SH-SY5Y (cell line): ENCODE measurements at regions not wholly inside any gene's neighbourhood (a gene's known extent, or its start where the extent isn't known, plus 50 kb on each side); places are given as distances from the start of the nearest gene placed in this dataset.

ENCODE experiments used
- GATA2 ChIP-seq: IDR thresholded peaks from 2 replicates; pipeline ENCODE4 v1.6.1; 2011; ENCODE audit warnings: mild to moderate bottlenecking, low read depth, low read length
- GATA3 ChIP-seq: IDR thresholded peaks from 2 replicates; pipeline ENCODE4 v1.6.1; 2011; ENCODE audit warnings: low read depth, mild to moderate bottlenecking, low read length, moderate library complexity

DNA sequence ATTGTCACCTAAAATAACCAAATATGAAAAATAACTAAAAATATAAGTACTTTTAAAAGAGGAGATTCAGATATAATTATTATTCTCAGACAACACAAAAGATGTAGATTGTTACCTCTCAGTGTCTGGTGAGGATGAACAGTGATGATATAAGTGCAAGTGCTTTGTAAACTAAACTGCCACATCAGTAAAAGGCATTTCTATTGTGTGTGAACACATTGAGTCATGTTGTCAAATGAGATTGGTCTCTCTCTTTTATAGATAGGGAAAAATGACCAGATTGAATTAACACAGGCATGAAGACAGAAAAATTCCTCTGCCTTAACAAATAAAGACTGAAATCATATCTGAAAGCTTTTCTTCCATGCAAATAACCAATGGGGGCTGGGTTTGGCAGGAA, 182.4 kb upstream of the TMEFF2 start:
- TF ChIP-seq GATA3 (no peak), GATA2 (no peak)

DNA sequence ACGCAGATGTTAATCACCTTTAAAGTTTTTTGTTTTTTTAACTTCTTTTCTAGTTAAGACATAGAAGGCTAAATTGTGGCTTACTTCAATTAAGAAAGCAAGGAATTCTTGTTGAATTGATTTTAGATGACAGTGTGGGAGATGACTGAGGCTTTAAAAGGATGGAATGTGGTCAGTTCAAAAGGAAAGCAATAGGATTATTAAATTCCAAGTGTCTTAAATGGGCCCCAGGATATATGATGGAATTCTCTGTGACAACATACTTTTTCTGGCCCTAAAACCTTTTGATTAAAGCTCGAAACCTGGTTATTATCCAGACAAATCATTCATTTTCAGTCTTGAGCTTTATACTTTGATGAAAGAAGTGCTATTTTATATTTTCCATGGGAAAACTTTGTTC, 179.0 kb upstream of the TMEFF2 start:
- TF ChIP-seq GATA2 = no peak
- TF ChIP-seq GATA3 = no peak

DNA sequence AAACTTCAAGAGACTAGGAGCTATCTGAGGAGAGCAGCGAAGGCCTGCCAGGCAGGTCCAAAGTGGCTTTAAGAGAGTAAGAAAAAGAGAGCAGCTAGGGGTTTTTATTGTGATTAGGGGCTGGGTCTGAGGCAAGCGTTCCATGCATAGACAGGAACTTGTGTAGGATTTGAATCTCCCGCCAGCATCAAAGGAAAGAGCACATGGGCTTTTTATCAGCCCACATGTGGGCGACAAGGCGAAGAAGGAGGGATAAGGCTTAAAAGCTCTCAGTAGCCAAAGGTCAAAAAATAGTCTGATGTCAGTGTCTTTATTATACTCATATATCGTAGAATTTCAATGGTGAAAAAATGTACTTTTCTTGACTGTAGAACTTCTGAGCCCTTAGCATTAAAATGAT, 178.5 kb upstream of the TMEFF2 start:
- no peak for TF ChIP-seq GATA2
- no peak for TF ChIP-seq GATA3

DNA sequence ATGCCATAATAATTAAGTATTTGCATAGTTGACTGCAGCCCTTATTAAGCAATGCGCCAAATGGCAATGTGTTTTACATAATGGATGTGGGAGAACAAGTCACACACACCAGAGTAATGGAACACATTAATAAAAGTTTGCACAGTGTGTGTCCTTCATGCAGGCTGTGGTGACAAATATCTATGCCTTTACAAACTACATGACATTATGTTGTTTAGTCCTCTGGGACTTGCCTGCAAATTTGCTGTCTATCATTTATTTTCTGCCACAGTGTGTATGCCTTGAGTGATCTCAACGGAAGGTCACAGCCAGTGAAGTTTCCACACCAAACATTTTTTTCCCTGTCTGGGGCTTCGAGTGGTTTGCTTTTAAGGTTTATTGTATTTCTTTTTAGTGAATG, 175.2 kb upstream of the TMEFF2 start:
- TF ChIP-seq GATA2 = no peak
- no peak for TF ChIP-seq GATA3

DNA sequence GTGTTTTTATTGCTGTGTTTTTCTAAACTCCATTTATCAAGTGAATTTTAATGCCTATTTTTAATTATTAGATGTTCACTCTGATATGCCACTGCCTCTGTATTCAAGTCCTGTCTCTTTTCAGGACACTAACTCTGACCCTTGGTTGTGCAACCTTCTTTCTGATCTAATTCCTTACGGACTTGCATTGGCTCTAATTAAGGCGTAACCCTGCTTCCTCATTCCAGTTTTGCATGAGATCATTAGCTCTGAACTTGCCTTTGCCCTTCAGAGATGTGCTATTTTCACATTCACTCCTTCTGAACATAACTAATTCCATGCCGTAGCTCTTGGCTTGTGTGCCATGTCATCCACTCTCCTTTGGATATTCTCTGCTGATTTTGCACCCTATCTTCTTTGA, 162.5 kb upstream of the TMEFF2 start:
- no peak for TF ChIP-seq GATA3
- TF ChIP-seq GATA2 = no peak

DNA sequence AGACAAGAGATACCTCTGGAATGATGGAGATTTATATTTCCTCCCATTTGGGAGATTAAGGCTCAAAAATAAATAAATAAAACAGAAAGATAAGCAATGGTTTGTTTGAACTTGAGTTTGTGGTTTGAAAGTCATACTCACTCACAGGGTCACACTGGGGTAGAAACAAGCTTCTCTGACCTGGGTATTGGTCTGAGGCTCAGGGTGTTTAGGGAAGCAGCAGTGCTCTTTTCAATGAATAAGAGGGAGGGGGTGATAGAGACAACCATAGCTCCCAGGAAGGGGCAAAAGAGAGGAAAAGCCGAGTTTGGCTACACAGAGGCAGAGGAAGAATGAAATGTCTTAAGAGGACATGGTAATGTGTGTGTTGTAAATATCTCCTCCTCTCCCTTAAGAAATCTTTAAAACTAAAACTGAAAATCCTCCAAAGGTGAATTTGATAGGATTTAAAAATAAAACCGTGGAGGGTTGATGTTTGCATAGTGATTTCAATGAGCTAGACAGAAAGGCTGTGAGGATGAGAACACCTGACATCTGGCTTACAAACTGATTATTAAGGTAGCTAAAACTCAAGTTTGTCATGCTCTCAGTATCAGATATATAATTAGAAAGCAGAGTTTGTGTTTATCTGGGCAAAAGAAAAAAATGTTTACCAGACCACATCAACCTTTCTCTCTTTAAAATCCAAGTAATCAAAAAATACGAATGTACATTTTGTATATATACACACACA, 159.9 kb upstream of the TMEFF2 start:
- TF ChIP-seq GATA2 (no peak), GATA3 (no peak)

DNA sequence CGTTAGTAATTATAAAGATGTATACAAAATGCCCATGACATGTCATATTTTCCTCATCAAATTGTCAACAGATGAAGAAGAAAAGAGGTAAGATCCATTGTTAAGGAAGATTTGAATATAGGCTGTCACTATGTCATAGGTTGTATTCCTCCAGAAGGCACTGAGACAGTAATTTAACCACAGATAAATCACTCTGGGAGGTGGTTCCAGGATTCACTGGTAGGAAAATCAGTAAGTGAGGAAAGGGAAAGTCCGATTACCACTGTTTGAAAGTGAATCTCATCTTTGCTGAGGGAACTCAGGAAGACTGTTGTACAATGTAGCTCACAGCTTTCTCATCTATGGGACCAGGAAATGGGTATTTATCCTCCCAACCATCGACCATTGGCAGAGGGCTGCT, 152.8 kb upstream of the TMEFF2 start:
- no peak for TF ChIP-seq GATA2
- TF ChIP-seq GATA3 = no peak

DNA sequence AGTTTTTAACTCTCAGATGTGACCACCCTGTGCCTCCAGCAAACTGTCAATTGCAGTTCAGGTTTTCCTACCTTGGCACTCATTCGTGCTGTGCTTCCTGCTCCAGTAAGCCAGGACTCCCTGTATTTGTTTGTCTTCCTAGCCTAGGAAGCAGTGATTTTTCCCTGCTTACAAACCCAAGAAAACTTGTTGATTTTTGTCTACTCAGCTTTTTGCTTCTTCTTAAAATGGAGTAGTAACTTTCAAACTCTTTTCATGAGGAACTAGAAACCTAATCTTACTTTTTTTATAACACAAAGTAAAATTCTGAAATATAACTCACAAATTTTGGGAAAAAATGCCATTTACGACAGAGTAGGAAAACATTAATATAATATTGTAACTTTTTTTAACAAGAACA, 150.6 kb upstream of the TMEFF2 start:
- TF ChIP-seq GATA2 (no peak), GATA3 (no peak)

DNA sequence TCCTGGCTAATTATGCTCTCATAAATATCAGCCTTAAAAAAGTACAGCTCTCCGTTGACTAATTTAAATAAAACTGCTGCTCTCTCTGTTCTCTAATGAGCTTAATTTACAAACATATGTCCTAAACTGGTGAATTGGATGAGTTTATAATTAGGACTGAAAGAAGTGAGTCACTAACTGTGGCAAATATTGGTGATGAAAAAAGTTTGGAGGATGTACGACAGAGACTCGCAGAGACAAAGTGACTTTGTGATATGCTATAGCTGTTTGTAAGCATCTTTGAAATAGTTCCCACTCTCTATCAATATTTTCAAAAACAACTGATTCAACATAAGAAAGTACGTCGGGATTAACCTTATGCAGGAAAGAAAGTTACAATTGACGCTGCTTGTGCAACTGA, 138.9 kb upstream of the TMEFF2 start:
- TF ChIP-seq GATA2 (no peak), GATA3 (no peak)

DNA sequence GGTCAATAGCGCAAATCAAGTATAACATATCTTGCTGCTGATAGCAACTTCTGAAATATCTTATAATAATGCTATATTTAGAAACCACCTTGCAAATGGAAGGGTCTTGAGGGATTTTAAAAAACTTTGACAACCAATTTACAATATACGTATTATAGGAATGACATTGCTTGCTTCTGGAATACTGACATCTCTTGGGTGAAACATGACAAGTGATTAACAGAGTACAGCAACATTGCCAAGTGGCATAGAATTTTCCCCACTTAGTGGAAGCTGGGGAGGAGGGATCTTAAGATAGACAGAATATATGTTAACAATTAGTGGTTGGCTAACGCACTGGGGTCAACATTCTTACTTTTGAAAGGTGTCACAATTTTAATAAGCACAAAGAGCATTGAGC, 133.6 kb upstream of the TMEFF2 start:
- TF ChIP-seq GATA3 = no peak
- TF ChIP-seq GATA2 = no peak

DNA sequence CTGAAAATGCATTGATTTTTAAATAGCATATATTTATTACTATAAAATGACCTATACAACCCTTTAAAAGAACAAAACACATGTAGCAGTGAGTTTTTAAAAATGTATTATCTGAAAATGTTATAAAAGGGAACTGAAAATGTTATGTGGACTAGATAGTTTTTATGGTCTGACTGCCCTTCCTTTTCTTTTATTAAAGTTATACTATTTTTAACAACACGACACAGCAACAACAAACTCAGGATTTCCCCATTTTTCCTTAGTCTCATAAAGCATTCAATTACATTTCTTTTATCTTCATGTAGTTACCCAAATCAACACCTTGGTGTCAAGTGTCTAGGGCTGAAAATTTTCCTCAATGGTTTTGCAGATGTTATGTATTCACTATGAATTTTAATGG, 132.8 kb upstream of the TMEFF2 start:
- TF ChIP-seq GATA2 = no peak

DNA sequence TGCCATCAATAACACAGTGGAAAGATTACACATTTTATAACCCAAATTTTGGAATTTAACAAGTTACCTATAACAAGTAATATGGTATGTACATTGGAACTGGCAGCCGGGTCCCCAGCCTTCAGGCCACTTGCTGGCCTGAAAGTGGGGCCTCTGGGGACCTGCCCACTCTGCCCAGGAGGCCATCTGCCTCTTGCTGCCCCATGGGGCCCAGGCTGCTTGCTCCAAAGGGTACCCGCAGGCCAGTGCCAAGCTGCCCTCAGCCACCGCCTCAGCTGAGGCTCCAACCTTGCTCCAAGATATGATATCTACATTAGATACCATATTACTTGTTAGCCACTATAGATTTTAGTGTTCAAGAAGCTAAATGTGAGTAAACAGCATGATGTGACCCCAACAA, 120.8 kb upstream of the TMEFF2 start:
- TF ChIP-seq GATA2 = no peak
- TF ChIP-seq GATA3 = no peak

DNA sequence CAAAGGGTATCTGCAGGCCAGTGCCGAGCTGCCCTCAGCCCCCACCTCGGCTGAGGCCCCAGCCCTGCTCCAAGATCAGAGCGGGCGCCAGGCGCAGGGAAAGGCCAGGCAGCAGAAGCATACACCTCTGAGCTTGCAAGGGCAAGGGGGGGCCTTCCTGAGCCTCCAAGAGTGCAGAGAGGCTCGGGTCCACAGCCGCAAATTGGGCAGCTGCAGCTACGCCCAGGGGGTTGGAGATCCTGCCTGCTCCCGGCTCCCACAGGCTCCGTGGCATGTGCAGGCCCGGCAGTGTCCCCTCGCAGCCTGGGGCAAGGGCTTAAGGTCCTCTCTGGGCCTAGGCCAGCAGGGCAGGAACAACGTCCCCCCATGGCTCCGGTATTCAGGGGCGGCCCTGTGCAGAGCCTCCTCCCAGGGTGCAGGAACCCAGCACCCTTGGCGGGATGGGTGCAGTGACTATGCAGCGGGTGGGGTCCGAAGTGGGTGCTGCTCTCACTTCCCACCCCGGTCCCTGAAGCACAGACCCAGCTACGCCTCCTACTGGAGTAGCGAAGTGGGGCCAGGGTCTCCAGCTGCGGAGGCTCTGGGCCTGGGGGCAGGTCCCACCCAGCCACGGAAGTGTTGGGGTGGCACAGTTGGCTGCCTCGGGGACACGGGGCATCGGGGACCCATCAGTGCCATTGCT, 120.2 kb upstream of the TMEFF2 start:
- TF ChIP-seq GATA3 (no peak), GATA2 (no peak)

DNA sequence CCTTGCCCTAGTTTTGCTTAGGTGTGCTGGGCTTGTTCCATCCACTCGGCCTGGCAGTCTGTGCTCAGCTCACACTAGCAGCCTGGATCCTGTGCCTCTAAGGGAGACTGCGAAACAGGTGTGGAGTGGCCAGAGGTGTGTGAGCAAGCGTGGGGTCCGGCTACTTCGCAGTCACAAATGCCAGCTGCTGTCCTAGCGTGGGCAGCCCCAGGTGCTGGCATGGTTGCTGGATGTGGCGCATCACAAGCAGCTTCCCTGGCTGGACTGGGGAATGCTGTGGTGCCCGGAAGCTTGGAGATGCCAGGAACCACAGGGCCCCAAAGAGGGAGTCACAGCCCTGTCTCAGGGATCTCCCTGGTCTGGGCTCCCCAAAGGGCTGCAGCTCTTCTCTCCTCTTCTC, 119.0 kb upstream of the TMEFF2 start:
- no peak for TF ChIP-seq GATA2
- no peak for TF ChIP-seq GATA3

DNA sequence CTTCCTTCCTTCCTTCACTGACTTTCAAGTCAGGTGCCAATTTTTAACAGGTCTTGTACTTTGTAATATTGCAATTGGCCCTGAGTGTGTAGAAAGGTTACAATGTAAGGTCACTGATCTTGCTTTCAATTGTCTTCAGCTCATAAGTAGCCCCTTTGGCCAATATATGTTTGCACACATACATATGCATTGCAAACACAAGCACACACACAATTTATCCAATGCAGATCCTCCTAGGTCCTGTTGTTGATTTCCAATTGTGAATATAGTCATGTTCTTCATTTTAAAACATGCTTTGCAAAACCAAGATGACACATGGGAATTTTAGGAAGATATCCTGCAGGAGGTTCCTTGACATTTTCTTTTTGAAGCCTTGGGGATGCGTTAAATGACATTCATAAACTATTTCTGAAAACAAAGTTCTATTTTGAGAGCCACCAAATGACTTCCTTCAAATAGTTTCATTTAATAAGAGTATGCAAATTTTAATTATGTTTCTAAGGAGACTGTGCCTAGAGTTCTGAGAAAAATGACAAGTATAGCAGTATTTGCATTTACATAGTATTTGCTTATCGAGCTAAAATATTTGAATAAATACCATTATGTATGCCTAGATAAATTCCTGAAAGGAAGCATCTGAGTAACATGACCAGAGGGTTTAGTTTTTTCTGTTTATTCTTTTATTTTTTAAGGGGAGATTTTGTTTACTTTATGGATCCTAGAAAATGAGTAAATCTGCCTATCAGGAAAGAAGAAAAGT, 117.1 kb upstream of the TMEFF2 start:
- TF ChIP-seq GATA3 (no peak), GATA2 (no peak)

DNA sequence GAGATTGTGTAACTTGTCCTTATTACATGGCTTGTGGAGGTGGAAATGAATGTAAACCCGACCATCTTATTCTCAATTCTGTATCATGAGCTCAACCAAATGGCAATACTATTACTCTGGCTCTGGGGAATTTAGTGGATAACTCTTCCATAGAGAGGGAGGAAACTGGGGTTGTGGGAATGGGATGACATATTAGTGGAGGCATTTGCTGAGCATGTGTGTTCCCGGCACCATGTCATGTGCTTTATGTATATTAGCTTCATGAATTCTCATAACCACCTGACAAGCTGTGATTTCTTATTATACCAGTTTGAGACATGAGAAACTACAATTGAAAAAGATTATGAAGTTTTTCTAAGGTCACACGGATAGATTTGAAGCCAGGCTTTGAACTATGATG, 112.8 kb upstream of the TMEFF2 start:
- TF ChIP-seq GATA2 (no peak), GATA3 (no peak)
